ENCODE measurements at regions not wholly inside any gene's neighbourhood (a gene's known extent, or its start where the extent isn't known, plus 50 kb on each side); places are given as distances from the start of the nearest gene placed in this dataset.

GRCh38 chr13:80939581-80939980 lies 598.7 kb upstream of the SPRY2 start:
- intact Hi-C loops (cut with micrococcal nuclease; ENCODE audit: unreplicated experiment): no loop called here
- no peak overlapping the region for H2AFZ ChIP-seq (ENCODE audit: low read length)
- H3K9me3 ChIP-seq (ENCODE audit: low read length): no peaks in the 10 kb centered on the region
- no TSS peak for BruUV-seq (replicated peaks)
- no peaks in the 10 kb centered on the region for H3K36me3 ChIP-seq (ENCODE audit: insufficient read depth, low read length)
- ChIA-PET POLR2A (interaction anchor here (0.6 kb wide), 1 partner anchor 426 kb away, joined by 3 read pairs; no protein-coding TSS in a partner anchor), CTCF (ENCODE audit: unreplicated experiment) (no interaction called here)
- no peak for DNase-seq (ENCODE audit: low spot score)
- H3K4me3 ChIP-seq (ENCODE audit: low read depth, low read length, poor library complexity, severe bottlenecking): no peak overlapping the region
- no peaks in the 10 kb centered on the region for H3K9me2 ChIP-seq (ENCODE audit: insufficient read depth, low read length)
- no peaks in the 10 kb centered on the region for H3K79me2 ChIP-seq (ENCODE audit: insufficient read depth, low read depth, low read length)
- no peak overlapping the region for H3K27ac ChIP-seq (ENCODE audit: low read depth, low read length, poor library complexity, severe bottlenecking)
- TF ChIP-seq EZH2phosphoT487 (IDR thresholded peaks at IDR 0.05; ENCODE audit: borderline replicate concordance, low read depth, low read length) (no peak), CTCF (conservative IDR thresholded peaks at IDR 0.05; ENCODE audit: low read length) (no peak)
- H3K4me1 ChIP-seq (ENCODE audit: insufficient read depth, low read length, poor library complexity, severe bottlenecking): no peaks in the 10 kb centered on the region
- no peaks in the 10 kb centered on the region for H4K20me1 ChIP-seq (ENCODE audit: insufficient read depth, low read length)
- H3K4me2 ChIP-seq (ENCODE audit: low read length): no peak overlapping the region

- no peak for DNase-seq (ENCODE audit: low spot score)
- intact Hi-C loops (cut with micrococcal nuclease; ENCODE audit: unreplicated experiment): no loop called here
- POLR2A ChIA-PET: no interaction called here
- no peak overlapping the region for H3K4me2 ChIP-seq (ENCODE audit: low read length)
- H4K20me1 ChIP-seq (ENCODE audit: insufficient read depth, low read length): no peaks in the 10 kb centered on the region
- H2AFZ ChIP-seq (ENCODE audit: low read length): no peak overlapping the region
- CTCF ChIA-PET (ENCODE audit: unreplicated experiment): no interaction called here
- H3K4me3 ChIP-seq (ENCODE audit: low read depth, low read length, poor library complexity, severe bottlenecking): no peak overlapping the region
- TF ChIP-seq EZH2phosphoT487 (IDR thresholded peaks at IDR 0.05; ENCODE audit: borderline replicate concordance, low read depth, low read length): no peak
- no peak for TF ChIP-seq CTCF (conservative IDR thresholded peaks at IDR 0.05; ENCODE audit: low read length)
- no peaks in the 10 kb centered on the region for H3K9me3 ChIP-seq (ENCODE audit: low read length)
- no peak overlapping the region for H3K27ac ChIP-seq (ENCODE audit: low read depth, low read length, poor library complexity, severe bottlenecking)
- H3K36me3 ChIP-seq (ENCODE audit: insufficient read depth, low read length): no peaks in the 10 kb centered on the region
- no TSS peak for BruUV-seq (replicated peaks)
- H3K9me2 ChIP-seq (ENCODE audit: insufficient read depth, low read length): no peaks in the 10 kb centered on the region
- no peaks in the 10 kb centered on the region for H3K79me2 ChIP-seq (ENCODE audit: insufficient read depth, low read depth, low read length)
- no peaks in the 10 kb centered on the region for H3K4me1 ChIP-seq (ENCODE audit: insufficient read depth, low read length, poor library complexity, severe bottlenecking)
Measured at GRCh38 chr13:80931766-80932165, 590.8 kb upstream of the SPRY2 start.

GRCh38 chr13:80931118-80931517 lies 590.2 kb upstream of the SPRY2 start:
- BruUV-seq (replicated peaks): no TSS peak

More at GRCh38 chr13:80931118-80931517, 590.2 kb upstream of the SPRY2 start:
- H2AFZ ChIP-seq (ENCODE audit: low read length): no peak overlapping the region
- no peaks in the 10 kb centered on the region for H3K4me1 ChIP-seq (ENCODE audit: insufficient read depth, low read length, poor library complexity, severe bottlenecking)
- ChIA-PET CTCF (ENCODE audit: unreplicated experiment) (no interaction called here), POLR2A (no interaction called here)
- H3K4me2 ChIP-seq (ENCODE audit: low read length): no peak overlapping the region
- H3K36me3 ChIP-seq (ENCODE audit: insufficient read depth, low read length): no peaks in the 10 kb centered on the region
- intact Hi-C loops (cut with micrococcal nuclease; ENCODE audit: unreplicated experiment): no loop called here
- TF ChIP-seq CTCF (conservative IDR thresholded peaks at IDR 0.05; ENCODE audit: low read length) (no peak), EZH2phosphoT487 (IDR thresholded peaks at IDR 0.05; ENCODE audit: borderline replicate concordance, low read depth, low read length) (no peak)
- no peak overlapping the region for H3K27ac ChIP-seq (ENCODE audit: low read depth, low read length, poor library complexity, severe bottlenecking)
- no peaks in the 10 kb centered on the region for H3K79me2 ChIP-seq (ENCODE audit: insufficient read depth, low read depth, low read length)
- H4K20me1 ChIP-seq (ENCODE audit: insufficient read depth, low read length): no peaks in the 10 kb centered on the region
- no peaks in the 10 kb centered on the region for H3K9me2 ChIP-seq (ENCODE audit: insufficient read depth, low read length)
- no peak overlapping the region for H3K4me3 ChIP-seq (ENCODE audit: low read depth, low read length, poor library complexity, severe bottlenecking)
- no peaks in the 10 kb centered on the region for H3K9me3 ChIP-seq (ENCODE audit: low read length)
- DNase-seq (ENCODE audit: low spot score): no peak
